ENCODE measurements at regions not wholly inside any gene's neighbourhood (a gene's known extent, or its start where the extent isn't known, plus 50 kb on each side); places are given as distances from the start of the nearest gene placed in this dataset.

DNA sequence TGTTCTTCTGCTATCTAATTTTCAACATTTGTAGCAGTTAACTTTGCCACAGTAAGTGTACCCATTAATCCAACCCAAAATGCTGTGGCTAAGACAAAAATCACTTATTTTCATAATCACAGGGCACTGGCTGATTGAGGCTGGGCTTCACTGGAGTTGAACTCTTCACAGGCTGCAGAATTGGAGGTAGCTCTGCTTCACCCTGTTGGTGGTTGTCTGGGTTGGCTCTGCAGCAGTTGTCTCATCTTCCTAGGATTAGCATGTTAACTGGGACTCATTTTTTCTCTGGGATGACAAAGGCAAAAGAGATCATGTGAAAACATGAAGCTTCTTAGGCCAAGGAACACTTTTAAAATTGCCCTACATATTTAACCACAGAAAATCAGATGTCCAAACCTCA lies 518.9 kb downstream of the TLR4 start:
- no peak overlapping the region for H3K4ac ChIP-seq (ENCODE audit: low read depth, low read length)
- H2AFZ ChIP-seq (ENCODE audit: low read length) = no peak overlapping the region
- no peak overlapping the region for H2BK20ac ChIP-seq (ENCODE audit: low read depth, low read length, poor library complexity, severe bottlenecking)
- DNase-seq = no peak
- no peaks in the 10 kb centered on the region for H3K79me1 ChIP-seq (ENCODE audit: insufficient read depth, low read depth, low read length, poor library complexity, severe bottlenecking)
- TF ChIP-seq, protein P1, sequence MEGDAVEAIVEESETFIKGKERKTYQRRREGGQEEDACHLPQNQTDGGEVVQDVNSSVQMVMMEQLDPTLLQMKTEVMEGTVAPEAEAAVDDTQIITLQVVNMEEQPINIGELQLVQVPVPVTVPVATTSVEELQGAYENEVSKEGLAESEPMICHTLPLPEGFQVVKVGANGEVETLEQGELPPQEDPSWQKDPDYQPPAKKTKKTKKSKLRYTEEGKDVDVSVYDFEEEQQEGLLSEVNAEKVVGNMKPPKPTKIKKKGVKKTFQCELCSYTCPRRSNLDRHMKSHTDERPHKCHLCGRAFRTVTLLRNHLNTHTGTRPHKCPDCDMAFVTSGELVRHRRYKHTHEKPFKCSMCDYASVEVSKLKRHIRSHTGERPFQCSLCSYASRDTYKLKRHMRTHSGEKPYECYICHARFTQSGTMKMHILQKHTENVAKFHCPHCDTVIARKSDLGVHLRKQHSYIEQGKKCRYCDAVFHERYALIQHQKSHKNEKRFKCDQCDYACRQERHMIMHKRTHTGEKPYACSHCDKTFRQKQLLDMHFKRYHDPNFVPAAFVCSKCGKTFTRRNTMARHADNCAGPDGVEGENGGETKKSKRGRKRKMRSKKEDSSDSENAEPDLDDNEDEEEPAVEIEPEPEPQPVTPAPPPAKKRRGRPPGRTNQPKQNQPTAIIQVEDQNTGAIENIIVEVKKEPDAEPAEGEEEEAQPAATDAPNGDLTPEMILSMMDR (conservative IDR thresholded peaks at IDR 0.05) = no peak
- H3K79me2 ChIP-seq (ENCODE audit: insufficient read depth, low read length) = no peaks in the 10 kb centered on the region
- H4K91ac ChIP-seq (ENCODE audit: insufficient read length, low read depth, low read length) = no peak overlapping the region
- H4K5ac ChIP-seq (ENCODE audit: insufficient read length, low read depth, low read length) = no peak overlapping the region
- H3K9ac ChIP-seq (ENCODE audit: extremely low read depth, insufficient read length, low read length) = no peak overlapping the region
- H3K23ac ChIP-seq (ENCODE audit: insufficient read length, low read depth, low read length) = no peak overlapping the region
- Mint-ChIP-seq H3K27ac (no peak overlapping the region), H3K36me3 (ENCODE audit: insufficient read depth in 1 of 3, low read depth in 3 of 3) (no peaks in the 10 kb centered on the region), H3K27me3 (ENCODE audit: low read depth) (no peaks in the 10 kb centered on the region), H3K4me3 (no peak overlapping the region), H3K9me3 (no peaks in the 10 kb centered on the region; a peak in 1 of 5 replicates), H3K4me1 (0 out of 4 replicates have a peak, but pooled peaks cover 0 to 3% of the 10 kb centered on the region in 2 experiments)
- no peak overlapping the region for H2BK120ac ChIP-seq (ENCODE audit: low read depth, low read length, poor library complexity, severe bottlenecking)
- no peaks in the 10 kb centered on the region for H3K23me2 ChIP-seq (ENCODE audit: insufficient read length, low read depth, low read length, poor library complexity, severe bottlenecking)
- no peak overlapping the region for H3K18ac ChIP-seq (ENCODE audit: insufficient read length, low read depth, low read length)
- H3K56ac ChIP-seq (ENCODE audit: insufficient read length, low read depth, low read length) = no peak overlapping the region
- H3K27ac ChIP-seq (ENCODE audit: insufficient read length, low read depth, low read length) = no peak overlapping the region
- no peaks in the 10 kb centered on the region for H3K27me3 ChIP-seq (ENCODE audit: insufficient read depth, low read length)
- H2AK5ac ChIP-seq (ENCODE audit: insufficient read length, low read length) = no peak overlapping the region
- H3K4me2 ChIP-seq (ENCODE audit: insufficient read depth, insufficient read length, low read length) = no peak overlapping the region
- no peak overlapping the region for H2BK5ac ChIP-seq (ENCODE audit: insufficient read length, low read length)
- H3K4me1 ChIP-seq (ENCODE audit: insufficient read depth, low read length) = no peaks in the 10 kb centered on the region
- no peaks in the 10 kb centered on the region for H4K20me1 ChIP-seq (ENCODE audit: control insufficient read depth, insufficient read depth, insufficient read length)
- no peaks in the 10 kb centered on the region for H3K9me3 ChIP-seq (ENCODE audit: control insufficient read depth, low read depth, low read length)
- H3K14ac ChIP-seq (ENCODE audit: insufficient read depth, low read length) = no peak overlapping the region
- H4K8ac ChIP-seq (replicated peaks; ENCODE audit: insufficient read length, low read depth, low read length) = no peak overlapping the region
- no peak overlapping the region for H3T11ph ChIP-seq (ENCODE audit: low read length)
- no peak overlapping the region for H2BK15ac ChIP-seq (ENCODE audit: low read depth, low read length)
- no peak overlapping the region for H2BK12ac ChIP-seq (ENCODE audit: insufficient read length, low read depth, low read length)

Data from H9 (cell line).